C4-2B (cell line): ENCODE measurements at regions not wholly inside any gene's neighbourhood (a gene's known extent, or its start where the extent isn't known, plus 50 kb on each side); places are given as distances from the start of the nearest gene placed in this dataset.

Source experiments
- H3K27ac ChIP-seq: fragments of 450-650 bp; 2 replicates; pipeline ENCODE4 v1.5.1; 2017
- CTCF ChIP-seq: fragments of 450-650 bp; conservative IDR thresholded peaks from 2 replicates; pipeline ENCODE4 v1.5.1; 2017; ENCODE audit warnings: mild to moderate bottlenecking
- ZFX ChIP-seq: fragments of 450-650 bp; IDR thresholded peaks from 2 replicates; pipeline ENCODE4 v1.6.1; 2017

- TF ChIP-seq CTCF = no peak
- no peak for TF ChIP-seq ZFX
Observed at GRCh38 chr9:99298614-99299013, 76.5 kb downstream of the SEC61B start.

GRCh38 chr9:99299211-99300102 lies 77.4 kb downstream of the SEC61B start:
- H3K27ac ChIP-seq = no peak overlapping the region
- peak; percentile 40 for TF ChIP-seq CTCF
- no peak for TF ChIP-seq ZFX

More at GRCh38 chr9:99298614-99299013, 76.5 kb downstream of the SEC61B start:
- H3K27ac ChIP-seq = no peak overlapping the region

GRCh38 chr9:99300103-99300439 lies 78.0 kb downstream of the SEC61B start:
- H3K27ac ChIP-seq = no peak overlapping the region
- TF ChIP-seq CTCF (no peak), ZFX (no peak)

- TF ChIP-seq CTCF (no peak), ZFX (no peak)
- no peak overlapping the region for H3K27ac ChIP-seq
Observed at GRCh38 chr9:99300603-99301002, 78.5 kb downstream of the SEC61B start.

GRCh38 chr9:99303177-99303576 lies 81.1 kb downstream of the SEC61B start:
- no peak for TF ChIP-seq ZFX
- no peak for TF ChIP-seq CTCF
- H3K27ac ChIP-seq = no peak overlapping the region

- no peak for TF ChIP-seq CTCF
- TF ChIP-seq ZFX = no peak
- no peak overlapping the region for H3K27ac ChIP-seq
Observed at GRCh38 chr9:99305124-99305523, 83.0 kb downstream of the SEC61B start.

- TF ChIP-seq CTCF = no peak
- TF ChIP-seq ZFX = no peak
- H3K27ac ChIP-seq = no peak overlapping the region
Observed at GRCh38 chr9:99305820-99306811, 84.0 kb downstream of the SEC61B start.
